GM19351 (cell line): ENCODE measurements at regions not wholly inside any gene's neighbourhood (a gene's known extent, or its start where the extent isn't known, plus 50 kb on each side); places are given as distances from the start of the nearest gene placed in this dataset.

Experiments used
- ATAC-seq: cut with Tn5 transposase; IDR thresholded peaks from one replicate; pipeline ENCODE4 v1.9.1; 2021; ENCODE audit warnings: mild to moderate bottlenecking, moderate library complexity; ENCODE audit not compliant: unreplicated experiment

DNA sequence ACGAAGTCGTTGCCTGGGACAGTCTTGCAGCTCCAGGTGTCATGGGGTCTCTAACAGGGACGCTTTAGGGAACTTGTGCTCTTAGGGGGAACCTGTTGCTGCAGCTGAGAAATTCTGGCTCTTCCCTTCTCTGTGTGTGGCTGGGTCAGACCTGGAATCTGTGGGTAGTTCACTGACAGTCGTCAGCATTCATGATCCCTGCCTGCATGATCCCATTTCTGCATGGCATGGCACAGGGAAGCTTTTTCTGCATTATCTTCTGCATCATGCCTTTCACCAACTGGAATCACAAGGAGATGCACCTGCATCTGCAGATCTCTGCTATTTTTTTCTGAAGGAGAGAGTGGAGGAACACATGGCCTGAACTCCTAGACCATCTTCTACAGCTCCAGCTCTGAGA is 85.6 kb downstream of the SOX9 start:
- no peak for ATAC-seq

DNA sequence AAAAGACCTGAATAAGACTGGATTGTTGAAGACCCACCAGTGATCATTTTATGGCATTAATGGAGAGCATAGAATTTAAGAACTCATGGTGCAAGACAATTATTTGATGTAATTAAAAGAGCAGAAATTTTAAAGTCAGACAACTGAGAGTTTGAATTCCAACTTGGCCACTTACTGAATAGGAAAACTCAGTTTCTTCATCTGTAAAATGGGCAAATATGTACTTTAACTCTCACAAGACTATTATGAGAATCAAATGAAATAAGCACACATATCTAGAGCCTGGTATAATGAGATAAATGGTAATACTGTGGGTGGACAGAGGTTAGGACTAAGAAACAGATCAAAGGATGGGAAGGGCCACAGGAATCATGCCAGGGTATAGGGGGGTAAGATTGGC is 88.0 kb downstream of the SOX9 start:
- no peak for ATAC-seq

DNA sequence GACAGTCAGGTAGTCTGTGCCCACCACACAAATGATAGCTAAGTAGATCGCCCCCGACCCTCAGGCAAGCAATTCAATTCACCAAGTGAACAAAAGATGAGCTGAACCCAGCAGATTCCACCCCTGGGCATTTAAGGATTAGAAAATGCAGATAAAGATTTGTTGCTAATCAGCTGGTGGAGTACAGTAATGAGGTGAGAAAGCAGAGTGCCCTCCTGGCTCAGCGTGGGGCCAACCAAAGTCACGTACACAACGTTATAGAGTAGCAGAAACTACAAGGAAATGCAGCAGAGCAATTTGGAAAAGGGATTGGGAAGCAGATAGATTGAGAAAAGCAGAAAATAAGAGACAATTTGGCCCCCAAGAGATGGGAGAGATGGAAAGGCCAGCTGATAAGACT is 91.2 kb downstream of the SOX9 start:
- no peak for ATAC-seq

DNA sequence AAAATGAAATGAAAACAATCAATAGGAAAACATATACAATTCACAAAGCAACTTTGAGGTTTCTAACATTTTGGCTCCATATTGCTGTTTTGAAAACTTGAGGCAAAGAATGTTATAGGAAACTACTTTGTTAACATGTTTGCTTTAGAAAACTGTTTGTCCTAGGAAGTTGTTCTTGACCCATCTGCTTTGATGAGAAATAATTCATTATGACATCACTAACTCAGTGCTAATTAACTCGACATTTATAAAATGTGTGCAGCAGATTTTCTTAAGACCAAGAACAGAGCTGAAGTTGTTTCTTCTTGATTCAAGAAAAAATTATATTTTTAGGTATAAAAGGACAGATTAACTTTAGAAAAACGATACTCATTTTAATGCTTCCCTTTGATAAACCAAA is 94.7 kb downstream of the SOX9 start:
- no peak for ATAC-seq

DNA sequence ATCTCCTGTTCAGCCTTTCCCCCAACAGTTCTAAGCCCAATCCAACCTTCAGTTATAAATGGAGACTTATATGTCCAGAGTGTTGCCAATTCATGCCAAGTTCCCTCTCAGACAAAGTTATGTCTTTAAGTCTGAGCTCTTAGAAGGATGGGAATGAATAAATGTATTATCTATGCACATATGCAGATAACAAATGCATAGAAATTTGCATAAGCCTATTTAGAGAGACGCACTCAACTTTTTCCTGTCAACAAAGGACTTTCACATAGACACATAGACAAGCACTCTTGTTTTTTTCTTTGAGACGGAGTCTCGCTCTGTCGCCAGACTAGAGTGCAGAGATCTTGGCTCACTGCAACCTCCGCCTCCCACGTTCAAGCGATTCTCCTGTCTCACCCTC is 95.1 kb downstream of the SOX9 start:
- ATAC-seq: no peak

DNA sequence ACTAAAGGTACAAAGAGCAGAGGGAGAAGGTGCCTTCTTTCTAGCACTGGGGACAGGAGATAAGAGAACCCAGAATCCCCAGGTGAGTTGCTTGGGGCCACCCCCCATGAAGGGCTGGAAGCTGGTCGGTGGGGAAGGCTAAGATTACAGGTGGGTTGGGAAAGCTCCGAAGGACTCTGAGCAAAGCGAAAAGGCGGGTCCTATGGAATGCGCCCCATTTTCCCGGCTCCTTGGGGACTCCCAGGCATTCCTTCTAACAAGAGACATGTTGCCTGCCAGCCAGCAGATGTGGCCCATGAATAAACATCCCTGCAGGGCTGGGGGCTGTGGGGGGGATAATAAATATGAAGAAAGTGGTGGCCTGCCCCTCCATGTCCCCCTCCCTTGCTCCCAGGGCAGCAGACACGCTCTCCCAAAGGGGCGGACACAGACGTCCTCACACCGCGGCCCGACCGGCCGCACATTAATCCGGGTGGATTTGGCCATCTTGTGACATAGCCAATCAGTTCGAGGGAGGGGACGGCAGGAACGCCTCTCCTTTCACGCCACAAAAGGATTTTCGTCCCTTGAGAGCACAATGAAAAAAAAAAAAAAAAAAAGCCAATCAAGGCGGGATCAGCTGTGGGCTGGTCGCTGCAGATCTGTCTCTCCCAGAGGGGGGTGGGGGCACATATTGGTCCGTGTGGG is 98.5 kb downstream of the SOX9 start:
- no peak for ATAC-seq

DNA sequence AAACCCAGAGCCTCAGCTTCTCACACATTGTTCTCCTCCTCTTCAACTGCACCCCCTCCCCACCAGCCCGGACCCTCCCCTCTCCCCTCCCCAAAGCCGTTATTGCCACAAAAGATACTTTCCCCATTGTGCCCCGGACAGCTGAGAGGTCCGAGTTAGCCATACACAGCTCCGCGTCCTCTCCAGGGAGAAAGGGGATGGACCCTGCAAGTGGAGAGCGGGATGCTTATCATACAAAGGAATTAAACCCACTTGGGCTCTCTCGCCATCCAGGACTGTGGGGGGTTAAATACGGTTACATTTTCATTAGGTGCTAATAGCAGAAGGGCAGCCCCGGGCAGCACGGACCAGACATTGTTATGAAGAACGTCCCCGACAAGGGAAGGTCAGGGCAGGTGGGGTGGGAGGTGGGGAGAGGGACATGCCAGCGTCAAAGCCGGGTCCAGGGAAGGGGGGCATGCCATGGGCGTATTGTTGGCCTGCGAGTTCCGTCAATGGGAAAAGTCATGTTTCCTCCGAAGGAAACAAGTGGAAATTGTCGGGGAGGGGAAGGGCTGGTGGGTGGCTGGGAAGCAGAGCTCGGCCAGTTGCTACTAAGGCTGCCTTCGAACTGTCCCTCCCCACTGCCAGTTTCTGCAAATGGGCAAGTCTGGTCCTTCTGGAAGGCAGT is 99.1 kb downstream of the SOX9 start:
- no peak for ATAC-seq

DNA sequence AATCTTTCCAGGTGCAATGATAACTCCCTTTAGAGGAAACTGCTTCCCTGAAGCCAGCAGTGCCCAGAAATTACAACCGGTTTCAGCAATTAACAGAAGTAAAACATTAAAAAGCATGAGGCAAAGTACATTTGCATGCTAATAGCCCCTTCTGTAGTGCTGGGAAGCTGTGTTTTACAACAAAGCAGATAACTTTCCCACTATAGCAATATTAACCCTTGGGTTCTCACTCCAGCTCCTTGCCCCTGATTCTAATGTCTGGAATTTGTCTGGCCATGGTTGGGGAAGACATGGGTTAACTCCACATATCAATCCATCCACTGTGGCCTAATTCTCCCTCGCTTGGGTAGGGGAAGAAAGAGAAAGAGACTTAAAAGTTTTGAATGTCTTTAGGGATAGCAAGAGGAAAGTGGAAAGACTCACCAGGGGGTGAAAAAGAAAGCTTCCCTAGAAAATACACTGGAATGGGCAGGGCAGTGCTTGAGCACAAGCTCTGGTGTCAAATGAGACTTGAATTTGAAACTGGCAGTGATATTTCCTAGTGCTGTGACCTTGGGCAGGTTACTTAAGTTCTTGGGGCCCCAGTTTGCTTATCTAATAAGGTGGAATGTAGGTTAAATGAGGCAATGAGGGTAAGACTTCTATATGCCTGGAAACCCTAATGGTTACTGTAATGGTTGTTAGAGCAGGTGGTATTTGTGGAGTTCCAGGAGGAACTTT is 102.0 kb downstream of the SOX9 start:
- no peak for ATAC-seq

DNA sequence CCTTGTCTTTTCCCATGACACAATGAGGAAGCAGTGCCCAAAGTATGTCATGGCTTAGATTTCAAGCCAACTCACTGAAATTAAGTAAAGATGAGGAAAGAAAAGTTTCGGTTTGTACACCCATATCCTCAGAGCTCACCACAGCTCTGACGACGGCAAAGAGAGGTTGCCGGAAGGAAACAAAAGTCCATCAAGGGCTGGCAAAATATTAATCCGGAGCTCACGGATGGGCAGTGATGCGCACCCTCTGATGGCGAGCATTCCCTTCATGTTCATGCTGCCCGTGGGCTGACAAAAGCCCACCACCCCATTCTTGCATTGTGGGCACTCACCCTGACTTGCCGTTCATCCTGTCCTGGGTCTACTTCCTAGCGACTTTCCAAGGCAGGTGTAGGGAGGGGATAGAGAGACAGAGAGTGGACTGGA is 103.1 kb downstream of the SOX9 start:
- no peak for ATAC-seq

DNA sequence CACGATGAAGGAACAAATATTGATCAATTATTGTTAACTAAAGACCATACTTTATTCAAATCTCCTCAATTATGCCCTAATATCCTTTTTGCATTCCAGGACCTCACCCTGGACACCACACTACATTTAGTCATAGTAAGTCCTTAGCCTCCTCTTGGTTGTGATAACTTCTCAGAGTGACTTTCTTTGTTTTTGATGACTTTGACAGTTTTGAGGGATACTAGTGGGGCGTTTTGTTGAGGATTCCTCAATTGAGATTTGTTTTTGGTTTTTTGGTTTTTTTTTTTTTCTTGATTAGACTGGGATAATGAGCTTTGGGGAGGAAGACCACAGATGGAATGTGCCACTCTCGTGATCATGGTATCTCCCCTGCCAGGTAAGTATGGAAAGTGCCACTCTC is 105.5 kb downstream of the SOX9 start:
- ATAC-seq: no peak

DNA sequence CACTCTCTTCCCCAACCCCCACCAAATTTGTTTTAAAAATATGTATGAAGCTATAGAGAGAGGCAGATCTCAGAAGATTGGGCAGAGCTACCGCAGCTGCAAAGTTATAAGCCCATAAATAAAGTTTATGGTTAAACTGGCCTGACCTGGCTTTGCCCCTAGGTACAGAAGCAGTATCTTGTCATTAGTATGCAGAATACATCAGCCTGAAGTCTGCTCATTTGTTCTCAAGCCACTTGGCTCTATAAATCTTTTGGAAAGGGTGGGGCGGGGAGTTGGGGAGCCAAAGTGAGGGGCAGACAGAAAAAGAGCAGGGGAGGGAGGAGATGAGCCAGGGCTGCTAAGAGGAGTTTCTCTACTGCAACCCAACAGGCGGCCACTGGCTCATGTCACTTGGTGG is 113.2 kb downstream of the SOX9 start:
- ATAC-seq: no peak

DNA sequence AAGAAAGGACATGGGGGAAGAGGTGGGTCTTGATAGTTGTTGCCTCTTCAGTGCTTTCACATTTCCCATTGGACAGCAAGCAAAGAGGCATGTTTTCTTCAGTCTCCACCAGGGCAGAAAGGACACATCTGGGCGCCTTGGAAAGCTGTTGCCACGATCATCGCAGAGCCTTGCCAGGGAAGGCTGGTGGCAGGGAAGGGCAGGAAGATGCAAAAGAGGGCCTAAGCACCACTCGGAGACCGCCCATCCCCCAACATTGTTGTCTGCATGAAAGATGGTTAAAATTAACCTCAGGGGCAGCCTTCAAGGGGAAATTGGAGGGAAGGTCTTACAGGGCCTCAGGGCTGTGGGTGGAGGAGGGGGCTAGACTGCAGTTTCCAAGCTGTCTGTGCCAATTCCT is 114.2 kb downstream of the SOX9 start:
- ATAC-seq: no peak

DNA sequence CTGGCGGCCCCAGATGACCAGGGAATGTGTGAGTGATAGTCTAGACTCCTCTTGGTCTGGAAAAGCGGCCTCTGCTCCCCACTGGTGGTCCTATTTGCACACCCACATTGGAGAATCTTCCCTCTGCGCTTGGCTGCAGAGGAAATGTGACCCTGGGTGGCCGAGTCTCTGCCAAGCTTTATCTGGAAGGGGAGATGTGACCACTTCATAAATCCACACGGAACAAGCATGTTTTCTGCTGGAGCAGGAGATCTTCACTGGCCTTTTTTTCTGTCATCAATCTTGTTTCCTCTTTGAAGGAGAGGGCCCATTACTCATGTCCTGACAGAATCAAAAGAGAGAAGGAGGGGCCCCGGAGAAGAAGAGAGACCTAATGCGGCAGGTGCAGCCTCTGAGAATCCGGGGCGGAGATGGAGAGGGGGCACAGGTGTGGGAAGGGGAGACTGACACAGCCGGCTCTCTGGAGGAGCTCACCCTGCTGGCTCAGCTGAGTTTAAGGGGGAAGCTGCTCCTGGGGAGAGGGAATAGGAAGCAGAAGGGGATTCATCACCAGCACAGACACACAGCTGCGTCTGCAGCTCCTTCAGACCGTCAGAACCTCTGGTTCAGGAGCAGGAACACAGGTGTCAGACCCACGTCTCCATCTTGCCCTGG is 116.3 kb downstream of the SOX9 start:
- no peak for ATAC-seq

DNA sequence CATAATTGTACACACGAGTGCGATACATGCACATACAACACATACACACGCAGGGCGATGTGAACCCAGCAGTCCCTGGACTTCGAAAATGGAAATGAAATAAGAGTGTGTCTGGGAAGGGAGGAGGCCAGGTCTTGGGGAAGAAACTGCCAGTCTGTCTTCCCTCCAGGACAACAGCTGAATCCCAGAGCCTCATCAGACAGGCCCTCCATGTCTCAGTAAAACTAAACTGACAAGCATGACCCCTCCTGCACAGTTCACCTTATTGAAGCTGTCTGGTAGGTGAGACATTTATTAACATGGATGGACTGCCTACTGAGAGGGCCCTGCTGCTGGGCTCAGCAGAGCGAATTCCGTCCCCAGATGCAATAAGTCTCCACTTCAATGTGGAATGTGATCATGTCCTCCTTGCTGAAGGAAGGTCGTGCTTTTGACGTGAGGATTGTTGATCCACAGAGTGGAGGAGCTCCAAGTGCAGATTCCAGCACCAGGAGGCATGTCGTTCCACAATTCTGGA is 117.4 kb downstream of the SOX9 start:
- ATAC-seq: no peak

DNA sequence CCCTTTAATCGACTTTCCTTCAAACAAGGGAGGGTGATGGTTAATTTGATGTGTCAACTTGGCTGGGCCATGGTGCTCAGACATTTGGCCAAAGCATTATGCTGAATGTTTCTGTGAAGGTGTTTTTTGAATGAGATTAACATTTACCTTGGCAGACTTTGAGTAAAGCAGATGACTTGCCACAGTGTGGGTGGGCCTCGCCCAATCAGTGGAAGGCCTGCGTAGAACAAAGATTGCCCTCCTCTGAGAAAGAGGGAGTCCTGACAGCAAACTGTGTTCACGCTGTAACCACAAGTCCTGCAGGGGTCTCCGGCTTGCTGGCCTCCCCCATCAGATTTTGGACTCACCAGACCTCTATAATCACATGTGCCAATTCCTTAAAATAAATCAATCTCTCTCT is 118.7 kb downstream of the SOX9 start:
- no peak for ATAC-seq

DNA sequence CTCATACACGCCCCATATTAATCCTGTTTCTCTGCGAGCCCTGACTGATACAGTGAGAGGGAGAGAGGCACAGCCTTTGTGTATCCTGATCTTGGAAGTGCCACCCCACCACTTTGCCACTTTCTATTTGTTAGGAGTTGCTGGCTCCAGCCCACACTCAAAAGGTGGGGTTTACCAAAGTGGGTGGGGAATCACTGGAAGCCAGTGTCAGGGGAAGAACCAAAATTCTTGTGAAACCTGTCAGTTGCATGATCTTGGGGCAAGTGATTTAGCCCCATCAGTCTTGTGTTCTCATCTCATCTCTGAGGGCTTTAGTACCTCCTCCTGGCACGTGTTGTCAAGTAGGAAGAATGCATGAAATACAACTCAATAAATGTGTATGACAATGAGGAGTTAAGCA is 119.5 kb downstream of the SOX9 start:
- no peak for ATAC-seq

DNA sequence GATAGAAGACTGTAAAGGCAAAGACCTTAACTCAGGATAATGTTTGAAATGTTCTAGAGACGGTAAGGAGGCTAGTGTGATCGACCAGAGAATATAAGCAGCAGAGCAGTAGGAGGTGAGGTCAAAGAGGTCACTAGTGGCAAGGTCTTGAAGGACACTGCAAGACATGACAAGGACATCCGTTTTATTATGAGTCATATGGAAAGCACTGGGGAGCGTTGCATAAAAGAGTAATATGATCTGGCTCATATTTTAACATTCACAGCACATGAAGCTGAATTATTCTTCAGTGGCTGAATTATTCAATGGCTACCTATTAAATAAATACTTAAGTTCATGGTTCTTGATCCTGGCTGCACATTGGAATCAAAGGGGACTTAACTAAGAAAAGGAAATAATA is 123.7 kb downstream of the SOX9 start:
- ATAC-seq: no peak

DNA sequence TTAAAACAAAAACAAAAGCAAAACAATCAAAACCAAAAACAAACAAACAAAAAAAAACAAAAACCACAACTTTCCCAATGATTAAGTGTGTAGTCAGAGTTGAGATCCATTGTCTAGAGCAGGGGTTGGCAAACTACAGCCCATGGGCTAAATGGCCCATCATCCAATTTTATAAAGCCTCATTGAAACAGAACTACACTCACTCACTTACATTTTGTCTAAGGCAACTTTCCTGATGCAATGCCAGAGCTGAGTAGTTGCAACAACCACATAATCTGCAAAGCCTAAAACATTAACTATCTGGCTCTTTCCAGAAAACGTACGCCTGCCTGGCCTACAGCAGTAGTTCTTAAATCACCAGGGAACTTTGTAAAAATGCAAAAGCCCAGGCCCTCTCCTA is 124.1 kb downstream of the SOX9 start:
- ATAC-seq: no peak

DNA sequence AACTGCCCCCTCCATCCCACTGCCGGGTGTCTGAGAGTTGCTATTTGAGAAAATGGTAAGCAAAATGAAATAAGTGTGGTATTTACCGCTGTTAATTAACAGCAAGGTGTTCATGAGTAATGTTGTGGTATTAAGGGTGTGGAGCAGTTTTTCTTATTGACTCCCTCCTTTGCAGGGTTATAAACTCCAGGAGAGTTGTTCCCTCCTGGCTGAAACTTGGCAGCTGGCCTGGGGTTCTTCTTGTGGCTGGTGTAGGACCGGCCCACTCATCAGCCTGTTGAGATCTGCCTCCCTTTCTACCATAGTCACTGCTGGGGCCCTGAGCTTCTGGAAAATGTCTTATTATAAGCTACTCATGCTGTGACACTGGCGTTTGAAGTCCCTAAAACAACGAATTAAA is 128.6 kb downstream of the SOX9 start:
- no peak for ATAC-seq

DNA sequence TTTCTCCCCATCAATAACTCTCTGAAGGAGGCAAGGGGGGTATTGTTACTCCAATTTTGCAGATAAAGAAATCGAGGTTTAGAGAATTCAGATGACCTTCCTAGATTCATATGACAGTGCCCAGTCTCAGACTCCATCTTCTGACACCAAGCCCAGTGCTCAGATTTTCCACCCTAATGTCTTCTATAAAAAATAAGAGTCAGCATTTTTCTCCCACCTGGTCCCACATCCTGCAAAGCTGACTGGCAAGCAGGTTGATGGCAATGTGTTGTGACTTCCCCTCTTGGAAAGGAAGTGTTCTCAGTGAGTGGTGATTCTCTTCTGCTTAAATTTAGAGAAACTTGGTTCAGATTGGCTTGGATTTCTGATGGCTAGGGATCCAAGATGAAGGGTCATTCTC is 129.4 kb downstream of the SOX9 start:
- ATAC-seq: no peak

DNA sequence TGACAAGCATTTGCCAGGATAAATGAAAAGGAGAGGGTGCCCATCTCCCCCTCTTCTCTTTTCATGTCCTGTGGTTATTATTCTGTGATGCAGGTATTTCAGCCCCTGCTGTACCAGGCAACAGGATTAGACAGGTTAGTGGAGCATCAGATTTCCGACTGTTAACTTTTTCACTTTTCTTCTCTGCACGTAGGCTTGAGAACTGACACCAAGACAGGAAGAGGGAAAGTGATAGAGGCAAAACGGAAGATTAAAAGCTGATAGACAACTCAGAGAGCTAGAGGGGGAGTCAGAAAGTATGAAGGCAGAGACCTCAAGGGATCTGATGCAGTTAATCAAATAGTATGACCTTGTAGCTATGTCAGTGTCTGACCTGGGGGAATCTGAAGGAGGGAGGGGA is 132.8 kb downstream of the SOX9 start:
- ATAC-seq: no peak
